Thyroid gland (tissue), 4 donors: ENCODE measurements at regions not wholly inside any gene's neighbourhood (a gene's known extent, or its start where the extent isn't known, plus 50 kb on each side); places are given as distances from the start of the nearest gene placed in this dataset.

Source experiments
- POLR2A ChIP-seq, 2 donors: fragments of 450-650 bp; IDR thresholded peaks; one replicate each; pipeline ENCODE4 v1.6.1; 2017; ENCODE audit warnings: antibody characterized with exemption in 2 of 2, mild to moderate bottlenecking in 2 of 2, moderate library complexity in 1 of 2
- TF ChIP-seq, protein P1 (sequence below), 6 experiments: fragments of 200-600 bp in 3 of 6; fragments of 450-650 bp in 3 of 6; sonication (generic) in 3 of 6; IDR thresholded peaks; one replicate each; pipeline ENCODE4 v1.5.1; 2016 to 2019; ENCODE audit warnings: antibody characterized with exemption in 6 of 6, mild to moderate bottlenecking in 2 of 6, inconsistent platforms in 1 of 6, moderate library complexity in 1 of 6

DNA sequence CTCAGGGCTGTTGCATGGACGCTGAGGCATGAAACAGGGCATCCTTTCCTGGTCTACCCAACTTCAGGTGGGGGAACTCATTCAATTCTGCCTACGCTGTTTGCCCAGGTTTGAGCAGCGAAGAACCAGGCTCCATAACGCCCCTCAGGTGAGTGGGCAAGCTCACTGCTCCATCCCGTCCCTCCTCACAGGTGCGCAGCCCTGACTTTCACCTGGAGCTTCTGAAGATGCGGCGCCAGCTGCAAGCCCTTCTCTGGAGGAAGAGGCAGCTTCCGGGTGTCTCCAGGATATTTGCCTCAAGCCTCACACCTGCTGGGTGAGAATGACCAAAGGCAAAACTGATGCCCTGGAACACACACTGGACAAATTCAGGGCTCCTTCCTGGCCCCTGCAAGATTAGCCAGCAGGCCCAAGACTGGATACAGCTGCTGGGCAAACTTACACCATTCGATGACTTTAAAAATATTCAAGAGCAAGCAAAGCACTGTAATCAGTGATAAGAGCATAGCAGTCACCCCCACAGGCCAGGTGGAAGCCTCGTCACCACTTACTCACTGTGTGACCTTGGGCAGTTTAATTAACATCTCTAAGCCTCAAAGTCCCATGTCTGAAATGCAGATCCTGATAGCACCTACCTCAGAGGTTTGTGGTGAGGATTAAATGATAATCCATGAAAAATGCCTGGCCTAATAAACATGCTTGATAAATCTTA, 97.7 kb downstream of the GYPC start:
- TF ChIP-seq, protein P1, sequence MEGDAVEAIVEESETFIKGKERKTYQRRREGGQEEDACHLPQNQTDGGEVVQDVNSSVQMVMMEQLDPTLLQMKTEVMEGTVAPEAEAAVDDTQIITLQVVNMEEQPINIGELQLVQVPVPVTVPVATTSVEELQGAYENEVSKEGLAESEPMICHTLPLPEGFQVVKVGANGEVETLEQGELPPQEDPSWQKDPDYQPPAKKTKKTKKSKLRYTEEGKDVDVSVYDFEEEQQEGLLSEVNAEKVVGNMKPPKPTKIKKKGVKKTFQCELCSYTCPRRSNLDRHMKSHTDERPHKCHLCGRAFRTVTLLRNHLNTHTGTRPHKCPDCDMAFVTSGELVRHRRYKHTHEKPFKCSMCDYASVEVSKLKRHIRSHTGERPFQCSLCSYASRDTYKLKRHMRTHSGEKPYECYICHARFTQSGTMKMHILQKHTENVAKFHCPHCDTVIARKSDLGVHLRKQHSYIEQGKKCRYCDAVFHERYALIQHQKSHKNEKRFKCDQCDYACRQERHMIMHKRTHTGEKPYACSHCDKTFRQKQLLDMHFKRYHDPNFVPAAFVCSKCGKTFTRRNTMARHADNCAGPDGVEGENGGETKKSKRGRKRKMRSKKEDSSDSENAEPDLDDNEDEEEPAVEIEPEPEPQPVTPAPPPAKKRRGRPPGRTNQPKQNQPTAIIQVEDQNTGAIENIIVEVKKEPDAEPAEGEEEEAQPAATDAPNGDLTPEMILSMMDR (IDR thresholded peaks at IDR 0.05): no peak
- TF ChIP-seq POLR2A (IDR thresholded peaks at IDR 0.05): no peak
